ENCODE measurements at regions not wholly inside any gene's neighbourhood (a gene's known extent, or its start where the extent isn't known, plus 50 kb on each side); places are given as distances from the start of the nearest gene placed in this dataset.

GRCh38 chr5:155759984-155760383 is 567.0 kb upstream of the SGCD start:
- no peak for DNase-seq
- no peak overlapping the region for H3K4me3 ChIP-seq (ENCODE audit: low read depth, low read length)
- H3K36me3 ChIP-seq: no peaks in the 10 kb centered on the region
- H3K27me3 ChIP-seq (ENCODE audit: insufficient read depth, low read depth, severe bottlenecking): no peaks in the 10 kb centered on the region
- no peak for TF ChIP-seq CTCF (IDR thresholded peaks at IDR 0.05; ENCODE audit: low read depth, low read length)
- no peaks in the 10 kb centered on the region for H3K9me3 ChIP-seq (ENCODE audit: severe bottlenecking)
- no peak overlapping the region for H3K27ac ChIP-seq

GRCh38 chr5:155761502-155761901 is 565.5 kb upstream of the SGCD start:
- no peaks in the 10 kb centered on the region for H3K36me3 ChIP-seq
- no peak for DNase-seq
- H3K27ac ChIP-seq: no peak overlapping the region
- no peak overlapping the region for H3K4me3 ChIP-seq (ENCODE audit: low read depth, low read length)
- H3K9me3 ChIP-seq (ENCODE audit: severe bottlenecking): no peaks in the 10 kb centered on the region
- no peaks in the 10 kb centered on the region for H3K27me3 ChIP-seq (ENCODE audit: insufficient read depth, low read depth, severe bottlenecking)
- no peak for TF ChIP-seq CTCF (IDR thresholded peaks at IDR 0.05; ENCODE audit: low read depth, low read length)

GRCh38 chr5:155765715-155766114 is 561.2 kb upstream of the SGCD start:
- no peak for TF ChIP-seq CTCF (IDR thresholded peaks at IDR 0.05; ENCODE audit: low read depth, low read length)
- H3K36me3 ChIP-seq: no peaks in the 10 kb centered on the region

GRCh38 chr5:155767470-155767869 is 559.5 kb upstream of the SGCD start:
- no peaks in the 10 kb centered on the region for H3K27me3 ChIP-seq (ENCODE audit: insufficient read depth, low read depth, severe bottlenecking)
- H3K36me3 ChIP-seq: no peaks in the 10 kb centered on the region
- DNase-seq: no peak
- H3K9me3 ChIP-seq (ENCODE audit: severe bottlenecking): no peaks in the 10 kb centered on the region
- H3K4me3 ChIP-seq (ENCODE audit: low read depth, low read length): no peak overlapping the region
- H3K27ac ChIP-seq: no peak overlapping the region
- TF ChIP-seq CTCF (IDR thresholded peaks at IDR 0.05; ENCODE audit: low read depth, low read length): no peak

More at GRCh38 chr5:155765715-155766114, 561.2 kb upstream of the SGCD start:
- H3K4me3 ChIP-seq (ENCODE audit: low read depth, low read length): no peak overlapping the region
- no peak overlapping the region for H3K27ac ChIP-seq
- no peaks in the 10 kb centered on the region for H3K27me3 ChIP-seq (ENCODE audit: insufficient read depth, low read depth, severe bottlenecking)
- H3K9me3 ChIP-seq (ENCODE audit: severe bottlenecking): no peaks in the 10 kb centered on the region
- no peak for DNase-seq

- Histone ChIP-seq H3K27me3 (ENCODE audit: insufficient read depth, low read depth, severe bottlenecking) (no peaks in the 10 kb centered on the region), H3K4me3 (ENCODE audit: low read depth, low read length) (no peak overlapping the region), H3K36me3 (no peaks in the 10 kb centered on the region), H3K27ac (no peak overlapping the region), H3K9me3 (ENCODE audit: severe bottlenecking) (no peaks in the 10 kb centered on the region)
- TF ChIP-seq CTCF (IDR thresholded peaks at IDR 0.05; ENCODE audit: low read depth, low read length): no peak
- no peak for DNase-seq
These were observed 558.6 kb upstream of the SGCD start for GRCh38 chr5:155768332-155768731.

GRCh38 chr5:155772009-155772662 is 554.8 kb upstream of the SGCD start:
- H3K27ac ChIP-seq: no peak overlapping the region
- no peak overlapping the region for H3K4me3 ChIP-seq (ENCODE audit: low read depth, low read length)
- TF ChIP-seq CTCF (IDR thresholded peaks at IDR 0.05; ENCODE audit: low read depth, low read length): peak; percentile 22; the same call in 1 of the 2 replicates
- no peaks in the 10 kb centered on the region for H3K36me3 ChIP-seq
- no peaks in the 10 kb centered on the region for H3K9me3 ChIP-seq (ENCODE audit: severe bottlenecking)
- no peak for DNase-seq
- no peaks in the 10 kb centered on the region for H3K27me3 ChIP-seq (ENCODE audit: insufficient read depth, low read depth, severe bottlenecking)

All from WERI-Rb-1 (cell line).